NCI-H526 (cell line): ENCODE measurements at regions not wholly inside any gene's neighbourhood (a gene's known extent, or its start where the extent isn't known, plus 50 kb on each side); places are given as distances from the start of the nearest gene placed in this dataset.
"Not testable (repeated sequence)": the region's sequence is repeated elsewhere in the genome, so short reads cannot be mapped to it uniquely, and the experiment has no call there.

Experiments used
- DNase-seq, 2 experiments: peaks; one replicate each; lab custom pipeline; 2025; lab: John Stamatoyannopoulos, UW

- DNase-seq, result peak; percentile 98 to 99
These were observed 131.1 kb upstream of the ALDH3B2 start for GRCh38 chr11:67805253-67806126.

DNA sequence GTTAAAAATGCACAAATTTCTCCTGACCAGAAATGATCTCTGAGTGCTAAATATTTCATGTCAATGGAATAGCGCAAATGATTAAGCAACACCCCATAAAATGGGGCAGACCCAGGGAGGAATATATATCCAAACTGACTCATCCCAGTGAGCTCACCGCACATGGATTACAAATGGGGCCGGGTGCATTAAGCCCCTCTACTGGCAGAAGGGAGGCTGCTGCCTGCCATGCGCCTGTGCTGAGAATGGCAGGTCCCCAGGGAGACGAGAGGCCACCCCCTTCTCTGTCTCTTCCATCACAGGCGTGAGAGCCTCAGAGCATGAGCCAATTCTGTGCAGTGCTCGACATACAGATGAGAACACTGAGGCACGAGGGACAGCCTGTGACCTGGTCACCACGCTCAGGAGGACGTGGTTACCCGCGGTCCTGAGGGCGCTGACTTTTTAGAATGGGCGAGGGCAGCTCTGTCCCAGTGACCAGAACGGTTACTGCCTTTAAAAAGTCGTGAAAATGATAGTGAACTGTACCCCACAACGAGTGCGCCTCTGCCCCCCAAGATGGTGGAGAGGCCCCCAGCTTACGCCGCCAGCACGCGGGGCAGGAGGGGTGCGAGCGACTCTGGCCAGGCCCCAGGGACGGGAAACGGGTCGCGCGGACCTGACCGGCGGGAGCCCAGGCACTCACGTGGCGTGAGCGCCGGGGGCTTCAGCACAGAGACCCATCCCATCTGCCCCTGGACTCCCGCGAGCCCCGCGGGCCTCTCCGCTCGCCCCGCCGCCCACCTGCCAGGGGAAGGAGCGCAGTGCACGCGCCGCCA, 130.2 kb upstream of the ALDH3B2 start:
- not testable (repeated sequence) for DNase-seq

GRCh38 chr11:67803519-67803918, 129.1 kb upstream of the ALDH3B2 start:
- not testable (repeated sequence) for DNase-seq

- not testable (repeated sequence) for DNase-seq
These were observed 128.6 kb upstream of the ALDH3B2 start for GRCh38 chr11:67803055-67803454.

GRCh38 chr11:67802623-67803022, 128.2 kb upstream of the ALDH3B2 start:
- not testable (repeated sequence) for DNase-seq

DNA sequence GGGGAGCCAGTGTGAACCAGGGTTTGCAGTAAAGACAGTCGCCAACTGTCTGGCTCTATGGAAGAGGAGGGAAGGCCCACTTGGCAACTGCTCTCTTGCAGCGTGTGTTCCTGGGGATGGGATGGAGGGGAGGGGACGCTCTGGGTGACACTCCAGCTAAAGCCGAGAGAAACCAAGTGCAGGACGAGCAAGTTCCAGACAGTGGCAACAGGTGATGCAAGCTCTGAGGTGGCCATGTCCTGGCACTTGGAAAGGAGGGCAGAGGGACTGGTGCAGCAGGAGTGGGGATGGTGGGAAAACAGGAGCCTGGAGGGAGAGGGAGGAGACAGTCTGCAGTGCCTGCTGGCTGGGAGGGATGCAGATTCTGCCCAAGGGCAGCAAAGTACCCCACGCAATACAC, 127.0 kb upstream of the ALDH3B2 start:
- not testable (repeated sequence) for DNase-seq

- not testable (repeated sequence) for DNase-seq
These were observed 126.2 kb upstream of the ALDH3B2 start for GRCh38 chr11:67800591-67800990.

DNA sequence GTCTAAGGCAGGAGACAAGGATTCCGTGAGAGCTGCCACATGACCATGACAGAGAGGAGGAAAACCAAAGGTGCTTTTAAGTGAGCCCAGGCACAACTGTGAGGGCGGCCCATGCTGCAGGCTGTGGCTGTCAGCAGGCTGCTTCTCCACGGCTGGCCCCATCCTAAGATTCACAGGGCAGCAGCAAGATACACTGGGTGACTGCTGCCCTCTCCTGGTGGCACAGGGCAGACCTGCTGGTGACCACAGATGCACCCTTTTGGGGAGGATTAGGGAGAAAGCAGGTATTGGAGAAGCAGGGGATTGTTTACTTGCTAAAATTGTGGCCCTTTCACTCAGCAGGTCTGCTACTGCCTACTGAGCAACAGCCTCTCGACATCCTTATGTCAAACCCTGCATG, 125.4 kb upstream of the ALDH3B2 start:
- DNase-seq, result not testable (repeated sequence)

DNA sequence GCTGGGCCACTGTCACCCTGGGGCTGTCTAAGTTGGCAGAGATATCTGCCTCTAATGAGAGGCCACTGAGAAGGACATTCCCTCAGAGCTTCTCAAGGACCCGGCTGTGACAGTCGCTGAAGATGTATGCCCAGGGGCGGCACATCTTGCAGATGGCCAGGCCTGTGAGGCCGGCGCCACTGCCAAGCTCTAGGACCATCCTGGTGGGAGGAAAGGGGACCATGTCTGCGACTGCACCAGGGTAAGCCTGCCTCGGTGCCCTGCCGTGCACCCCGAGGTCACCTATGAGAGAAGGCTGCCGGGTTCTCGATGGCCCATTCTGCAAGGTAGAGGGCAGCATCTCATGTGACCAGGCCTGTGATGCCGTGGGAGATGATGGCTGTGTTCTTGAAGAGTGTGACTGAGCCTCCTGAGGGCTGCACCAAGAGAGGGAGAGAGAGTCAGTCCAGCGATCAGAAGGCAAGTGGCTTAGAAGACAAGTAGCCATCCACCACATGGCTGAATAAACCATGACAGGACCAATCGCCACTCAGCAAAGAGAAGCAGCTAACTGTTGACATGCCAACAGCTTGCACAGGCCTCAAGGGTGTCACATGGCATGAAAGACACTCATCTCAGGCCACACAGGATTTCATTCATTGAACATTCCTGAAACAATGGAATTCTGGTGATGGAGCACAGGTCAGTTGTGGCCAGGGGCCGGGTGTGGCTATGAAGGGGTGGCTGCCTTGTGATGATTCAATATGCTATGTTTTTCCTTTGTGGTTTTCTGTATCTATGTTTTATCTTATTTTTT, 123.5 kb upstream of the ALDH3B2 start:
- DNase-seq, result not testable (repeated sequence)

DNA sequence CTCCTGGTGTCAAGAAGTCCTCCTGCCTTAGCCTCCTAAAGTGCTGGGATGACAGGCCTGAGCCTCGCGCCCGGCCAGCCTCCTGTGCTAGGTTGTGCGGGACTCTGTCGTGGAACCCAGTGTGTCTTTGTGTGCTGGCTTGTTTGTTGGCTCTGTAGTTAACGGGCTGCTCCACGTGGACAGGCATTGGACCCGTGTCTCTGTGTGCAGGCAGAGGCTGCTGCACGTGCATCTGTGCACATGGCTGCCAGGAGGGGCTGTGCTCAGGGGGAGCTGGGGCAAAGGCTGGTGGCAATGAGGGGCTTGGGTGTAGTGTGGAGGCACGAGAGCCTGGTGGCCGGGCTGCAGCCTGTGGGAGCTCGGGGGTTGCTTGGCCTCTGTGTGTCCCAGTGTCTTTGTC, 121.3 kb upstream of the ALDH3B2 start:
- no peak for DNase-seq

DNA sequence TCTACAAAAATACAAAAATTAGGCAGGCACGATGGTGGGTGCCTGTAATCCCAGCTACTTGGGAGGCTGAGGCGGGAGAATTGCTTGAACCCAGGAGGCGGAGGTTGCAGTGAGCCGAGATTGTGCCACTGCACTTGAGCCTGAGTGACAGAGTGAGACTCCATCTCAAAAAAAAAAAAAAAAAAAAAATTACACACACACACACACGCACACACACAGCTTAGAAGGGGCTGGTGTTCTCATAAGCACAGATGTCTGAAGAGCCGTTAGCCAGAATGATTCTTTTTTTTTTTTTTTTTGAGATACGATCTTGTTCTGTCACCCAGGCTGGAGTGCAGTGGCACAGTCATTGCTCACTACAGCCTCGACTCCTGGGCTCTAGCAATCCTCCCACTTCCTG, 119.3 kb upstream of the ALDH3B2 start:
- not testable (repeated sequence) for DNase-seq

- DNase-seq, result peak in 1 of 2 experiments; percentile 52
These were observed 118.0 kb upstream of the ALDH3B2 start for GRCh38 chr11:67792273-67792990.

DNA sequence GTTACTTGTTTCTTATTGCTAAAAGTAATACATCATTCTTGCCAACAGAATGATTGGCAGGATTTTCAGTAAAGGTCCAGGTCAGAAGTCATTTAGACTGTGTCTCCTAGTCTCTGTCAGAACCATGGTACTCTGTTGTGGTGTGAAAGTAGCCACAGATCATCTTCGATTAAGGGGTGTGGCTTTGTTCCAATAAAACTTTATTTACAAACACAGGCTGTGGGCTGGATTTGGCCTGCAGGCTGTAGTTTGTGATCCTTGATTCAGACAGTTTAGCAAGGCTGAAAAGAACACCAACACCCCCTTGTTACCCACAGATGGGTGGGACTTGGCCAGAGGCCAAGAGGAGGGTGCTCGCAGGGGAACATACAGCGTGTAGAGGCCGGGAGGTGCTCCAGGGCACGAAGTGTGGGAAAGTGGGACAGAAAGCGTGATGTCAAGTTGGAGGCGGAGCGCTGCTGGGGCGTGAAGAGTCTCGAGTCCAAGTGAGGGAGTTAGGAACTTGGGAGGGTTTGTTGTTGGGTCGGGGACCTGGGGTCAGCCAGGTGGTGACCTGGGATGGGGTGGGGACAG, 117.3 kb upstream of the ALDH3B2 start:
- DNase-seq, result not testable (repeated sequence)

GRCh38 chr11:67788341-67788695, 113.9 kb upstream of the ALDH3B2 start:
- DNase-seq, result not testable (repeated sequence)

- not testable (repeated sequence) for DNase-seq
These were observed 113.4 kb upstream of the ALDH3B2 start for GRCh38 chr11:67787681-67788340.

- not testable (repeated sequence) for DNase-seq
These were observed 107.5 kb upstream of the ALDH3B2 start for GRCh38 chr11:67781967-67782366.

DNA sequence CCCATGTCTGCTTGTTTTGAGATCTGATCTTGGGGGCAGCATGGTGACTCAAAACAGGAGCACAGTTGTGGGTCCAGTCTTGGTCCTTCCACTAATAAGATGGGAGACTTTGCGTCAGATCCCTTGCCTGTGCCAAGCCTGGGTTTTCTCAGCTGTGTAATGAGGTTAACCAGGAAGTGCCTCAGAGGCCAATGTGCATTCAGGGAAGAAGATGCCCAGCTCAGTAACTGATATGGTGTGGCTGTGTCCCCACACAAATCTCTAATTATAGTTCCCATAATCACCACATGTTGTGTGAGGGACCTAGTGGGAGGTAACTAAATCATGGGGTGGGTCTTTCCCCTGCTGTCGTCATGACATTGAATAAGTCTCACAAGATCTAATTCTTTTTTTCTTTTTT, 107.1 kb upstream of the ALDH3B2 start:
- DNase-seq, result not testable (repeated sequence)

GRCh38 chr11:67780056-67780455, 105.6 kb upstream of the ALDH3B2 start:
- no peak for DNase-seq

- not testable (repeated sequence) for DNase-seq
These were observed 104.9 kb upstream of the ALDH3B2 start for GRCh38 chr11:67779189-67779875.
